ENCODE measurements at regions not wholly inside any gene's neighbourhood (a gene's known extent, or its start where the extent isn't known, plus 50 kb on each side); places are given as distances from the start of the nearest gene placed in this dataset.

- no peak for TF ChIP-seq ARID2 (IDR thresholded peaks at IDR 0.05)
- no peak for TF ChIP-seq USF2 (CRISPR knock-in tag; IDR thresholded peaks at IDR 0.05)
- no peak for TF ChIP-seq MEIS2 (IDR thresholded peaks at IDR 0.05; ENCODE audit: partially characterized antibody)
- TF ChIP-seq ID3 (CRISPR knock-in tag; IDR thresholded peaks at IDR 0.05) = no peak
- no peak for TF ChIP-seq ID3 (tag; IDR thresholded peaks at IDR 0.05)
- TF ChIP-seq ZFPM2 (CRISPR knock-in tag; IDR thresholded peaks at IDR 0.05) = no peak
- no peak for TF ChIP-seq NFIX (CRISPR knock-in tag; IDR thresholded peaks at IDR 0.05; ENCODE audit: low read depth)
These were observed 103.4 kb upstream of the CDYL start (continued) for GRCh38 chr6:4672772-4673171.

GRCh38 chr6:4671587-4672115, 104.6 kb upstream of the CDYL start:
- TF ChIP-seq BCOR (IDR thresholded peaks at IDR 0.05) (peak; percentile 50; the same call in 1 of the 2 replicates), ADNP (tag; IDR thresholded peaks at IDR 0.05) (peak; percentile 55; the same call in 1 of the 2 replicates), RBM25 (IDR thresholded peaks at IDR 0.05; ENCODE audit: low read depth, low read length, severe bottlenecking) (peak; percentile 71), KDM1A (IDR thresholded peaks at IDR 0.05) (0 out of 4 replicates have a peak, but pooled peaks of 1 of the 2 experiments have one; percentile 24), CBX3 (IDR thresholded peaks at IDR 0.05; ENCODE audit: borderline replicate concordance in 1 of 2, low read length in 2 of 2) (no peak), ZBTB26 (CRISPR knock-in tag; IDR thresholded peaks at IDR 0.05) (no peak), MTF1 (CRISPR knock-in tag; IDR thresholded peaks at IDR 0.05; ENCODE audit: borderline replicate concordance) (no peak), SMAD2 (IDR thresholded peaks at IDR 0.05; ENCODE audit: low read depth, low read length) (no peak), NFRKB (IDR thresholded peaks at IDR 0.05; ENCODE audit: low read depth) (no peak), RCOR1 (IDR thresholded peaks at IDR 0.05; ENCODE audit: borderline replicate concordance in 1 of 2, low read depth in 2 of 2, low read length in 2 of 2) (peak in 1 of 2 experiments; percentile 29; a peak in 1 of 4 replicates), TEAD4 (IDR thresholded peaks at IDR 0.05; ENCODE audit: low read length) (no peak), TEAD4 (CRISPR knock-in tag; IDR thresholded peaks at IDR 0.05; ENCODE audit: borderline replicate concordance) (no peak)
- WGBS (ENCODE audit: insufficient coverage, low coverage, missing lambda C conversion rate) = 33% methylated on average over 12 of the region's 13 CpGs
- no TSS peak for BruUV-seq (replicated peaks)
- no peaks in the 10 kb centered on the region for H3K79me2 ChIP-seq (ENCODE audit: control insufficient read depth, insufficient read depth, low read length)
- ATAC-seq (no peak), FAIRE-seq (no peak), DNase-seq (ENCODE audit: extremely low read depth in 1 of 4, low spot score in 3 of 4) (no peak)
- H3K4me1 ChIP-seq (replicated peaks in 1 of 2; ENCODE audit: control insufficient read depth in 2 of 2, insufficient read depth in 2 of 2, low read length in 2 of 2) = peaks cover 0 to 21% of the 10 kb centered on the region in 2 experiments; a peak in 4 of 5 replicates
- no peaks in the 10 kb centered on the region for H3K36me3 ChIP-seq (ENCODE audit: control insufficient read depth, insufficient read depth, low read length)
- H3K9me3 ChIP-seq (replicated peaks; ENCODE audit: control insufficient read depth, insufficient read depth, low read depth, low read length) = no peaks in the 10 kb centered on the region
- CTCF ChIA-PET (ENCODE audit: low intra/inter-chr PET ratio) = no interaction called here
- no peaks in the 10 kb centered on the region for H4K20me1 ChIP-seq (replicated peaks; ENCODE audit: control insufficient read depth, insufficient read depth, low read length)
- POLR2A ChIA-PET = interaction anchor here (0.6 kb wide), 3 partner anchors 56 to 1768 kb away, joined by 3 to 4 read pairs (median 3); partner anchors contain the start of gene SERPINB9
- H3K27me3 ChIP-seq (ENCODE audit: control insufficient read depth in 2 of 2, insufficient read depth in 2 of 2, low read length in 2 of 2) = peaks cover 0 to 10% of the 10 kb centered on the region in 2 experiments; a peak in 2 of 5 replicates
- no peak overlapping the region for H3K9ac ChIP-seq (ENCODE audit: insufficient read depth in 1 of 2, low read depth in 2 of 2, low read length in 2 of 2)
- H3K4me3 ChIP-seq = no peak overlapping the region
- in situ Hi-C loops (cut with MboI) = no loop called here
- no peak overlapping the region for H3K27ac ChIP-seq (ENCODE audit: extremely low read depth, low read depth, low read length)
- no peak overlapping the region for H2AFZ ChIP-seq (ENCODE audit: low read depth, low read length)
- no peaks in the 10 kb centered on the region for H3K9me1 ChIP-seq (ENCODE audit: control insufficient read depth, insufficient read depth, low read length)
- intact Hi-C loops (cut with micrococcal nuclease) = no loop called here
- no peak overlapping the region for H3K4me2 ChIP-seq (ENCODE audit: insufficient read depth, low read length)

Data from K562 (cell line).